Activated CD4-positive, alpha-beta T cell treated with anti-CD3 and anti-CD28 coated beads for 24 hours (primary cell): ENCODE measurements at regions not wholly inside any gene's neighbourhood (a gene's known extent, or its start where the extent isn't known, plus 50 kb on each side); places are given as distances from the start of the nearest gene placed in this dataset.
"Not testable (repeated sequence)": the region's sequence is repeated elsewhere in the genome, so short reads cannot be mapped to it uniquely, and the experiment has no call there.

ENCODE experiments used
- DNase-seq, 2 donors: peaks; one replicate each; pipeline ENCODE4 v3.0.0-alpha.2; 2020; ENCODE audit warnings: low read depth in 2 of 2

DNA sequence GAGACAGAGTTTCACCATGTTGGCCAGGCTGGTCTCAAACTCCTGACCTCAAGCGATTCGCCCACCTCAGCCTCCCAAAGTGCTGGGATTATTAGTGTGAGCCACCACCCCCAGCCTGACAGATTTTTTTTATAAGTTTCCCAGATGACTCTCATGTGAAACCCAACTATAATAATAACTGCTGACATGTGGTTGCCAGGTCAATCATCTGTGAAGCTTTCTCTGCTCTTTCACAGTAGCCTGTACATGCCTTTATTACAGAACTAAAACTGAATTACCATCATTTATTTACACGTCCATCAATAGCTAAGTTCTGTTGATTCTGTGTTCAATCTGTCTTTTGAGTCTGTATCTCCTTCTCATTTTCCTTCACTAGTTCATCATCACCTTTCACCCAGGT, 218.5 kb downstream of the RPS29 start:
- DNase-seq: no peak

DNA sequence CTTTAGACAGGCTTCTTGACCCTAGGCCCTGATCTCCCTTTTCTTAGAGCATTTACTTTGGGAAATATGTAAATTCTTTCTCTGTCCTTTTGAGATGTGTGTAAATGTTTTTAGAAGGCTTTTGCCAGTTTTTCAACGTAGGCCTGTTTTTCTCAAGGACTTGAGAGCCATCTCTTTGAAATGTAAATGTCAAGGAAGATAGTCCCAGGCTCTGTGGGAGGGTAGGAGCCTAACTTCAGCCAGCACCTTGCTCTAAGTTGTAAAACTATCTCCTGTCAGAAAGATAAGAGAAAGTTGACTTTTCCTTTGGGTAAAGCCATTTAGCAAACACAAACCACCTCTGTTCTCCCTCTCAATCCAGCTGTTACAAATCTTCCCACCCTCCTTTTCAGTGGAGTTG, 219.8 kb downstream of the RPS29 start:
- DNase-seq: no peak

DNA sequence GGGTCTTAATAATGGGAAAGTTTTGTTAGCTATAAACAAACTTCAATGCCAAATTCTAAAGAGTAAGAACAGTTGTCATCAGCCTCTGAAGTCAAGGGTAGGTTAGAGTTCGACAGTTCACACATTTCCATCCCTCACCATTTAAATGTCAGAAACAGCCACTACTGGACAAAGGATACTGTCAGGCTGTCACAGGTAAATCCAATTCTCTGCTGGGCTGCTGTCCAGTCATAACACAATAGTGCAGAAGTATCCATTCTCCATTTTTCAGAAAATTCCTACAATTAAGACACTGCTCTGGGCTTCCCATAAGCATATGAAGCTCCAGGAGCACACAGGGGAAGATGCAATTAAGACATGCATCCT, 221.4 kb downstream of the RPS29 start:
- no peak for DNase-seq

DNA sequence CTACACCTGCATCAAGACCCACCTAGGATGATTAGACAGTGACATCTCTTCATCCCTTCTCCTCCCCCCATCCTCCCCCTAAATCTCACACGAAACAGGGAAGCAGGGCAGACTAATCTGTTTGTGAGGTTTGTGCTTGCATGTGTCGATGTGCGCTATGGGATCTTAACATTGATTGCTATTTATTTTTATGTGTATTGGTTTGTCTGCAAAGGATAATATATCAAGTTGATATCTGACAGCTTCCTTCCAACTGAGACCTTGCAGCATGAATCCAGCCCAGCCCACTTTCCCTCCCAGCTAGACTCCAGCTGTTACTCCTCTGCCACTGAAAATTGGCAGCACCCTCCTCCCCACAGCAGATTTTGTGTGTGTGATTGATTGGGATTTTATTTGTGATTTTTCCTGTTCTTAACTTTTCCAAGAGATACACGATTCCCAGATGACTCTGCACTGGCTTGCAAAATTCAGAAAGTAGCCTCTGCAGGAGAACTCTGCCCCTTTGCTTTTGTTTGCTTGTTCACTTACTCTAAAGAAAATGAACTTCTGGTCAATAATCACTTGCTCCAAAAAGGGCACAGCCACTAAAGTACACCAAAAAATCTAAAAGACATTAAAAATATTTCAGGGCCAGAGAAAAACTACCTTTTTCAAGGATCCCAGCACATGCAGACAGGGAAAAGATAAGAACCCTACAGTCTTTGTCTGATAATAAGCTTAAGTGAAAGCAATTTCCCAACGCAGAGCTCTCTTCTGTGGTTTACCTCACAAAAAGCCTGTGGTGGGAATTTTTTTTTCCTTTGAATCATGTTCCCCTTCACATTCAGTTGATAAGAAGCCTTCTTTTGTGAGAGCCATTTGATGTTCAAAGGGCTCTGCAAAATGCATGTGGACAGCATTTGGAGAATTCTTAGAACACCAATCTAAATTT, 222.1 kb downstream of the RPS29 start:
- no peak for DNase-seq

DNA sequence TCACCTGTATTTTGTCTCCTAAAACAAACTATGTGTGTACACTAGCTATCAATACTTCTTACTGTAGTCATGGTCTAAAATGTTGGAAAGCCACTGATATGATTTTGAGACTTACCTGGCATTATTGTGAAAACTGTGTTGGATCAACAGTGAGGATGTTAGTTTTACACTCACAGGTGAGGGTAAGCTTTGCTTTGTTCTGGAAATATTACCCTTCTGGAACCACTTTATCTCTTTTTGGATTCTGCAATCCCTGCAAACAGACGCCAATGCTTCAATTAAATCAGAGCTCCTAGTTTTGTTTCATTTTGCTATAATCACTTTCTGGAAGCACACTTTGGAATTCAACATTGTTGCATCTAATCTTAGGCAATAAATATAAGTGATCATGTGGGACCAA, 223.3 kb downstream of the RPS29 start:
- DNase-seq: no peak

DNA sequence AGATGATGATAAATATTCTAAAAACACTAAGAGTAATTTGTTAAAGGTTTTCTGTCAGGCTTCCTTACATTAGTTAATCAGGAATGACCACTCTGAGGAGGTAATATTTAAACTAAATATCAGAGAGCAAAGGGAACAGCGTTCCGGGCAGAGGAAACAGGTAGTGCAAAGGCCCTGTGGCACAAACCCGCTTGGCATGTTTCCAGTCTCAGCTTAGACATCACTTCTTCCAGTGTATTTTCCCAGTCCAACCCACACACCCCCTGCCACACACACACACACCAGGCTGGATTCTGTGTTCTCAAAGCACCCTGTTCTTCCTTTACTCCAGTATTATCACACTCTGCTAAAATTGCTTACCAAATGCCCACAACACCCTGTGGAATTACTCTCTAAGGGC, 247.1 kb downstream of the RPS29 start:
- DNase-seq: no peak

DNA sequence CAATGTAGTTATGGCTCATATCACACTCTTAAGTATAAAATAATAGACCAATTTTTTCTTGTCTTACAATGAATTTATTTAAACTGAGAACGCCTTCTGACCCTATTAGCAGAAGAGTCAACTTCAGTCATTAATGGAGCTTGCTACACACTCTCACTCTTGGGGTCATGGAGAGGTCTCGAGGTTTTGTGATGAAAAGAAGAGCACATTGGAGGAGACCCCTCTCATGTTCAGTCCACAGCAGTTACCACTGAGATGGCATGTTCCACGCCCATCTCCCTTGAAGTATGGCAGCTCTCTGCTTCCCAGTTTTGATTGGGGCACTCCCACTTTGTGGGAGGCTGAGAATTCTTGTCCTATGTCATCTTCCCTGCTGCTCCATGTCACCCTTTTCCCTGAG, 266.4 kb downstream of the RPS29 start:
- no peak for DNase-seq

DNA sequence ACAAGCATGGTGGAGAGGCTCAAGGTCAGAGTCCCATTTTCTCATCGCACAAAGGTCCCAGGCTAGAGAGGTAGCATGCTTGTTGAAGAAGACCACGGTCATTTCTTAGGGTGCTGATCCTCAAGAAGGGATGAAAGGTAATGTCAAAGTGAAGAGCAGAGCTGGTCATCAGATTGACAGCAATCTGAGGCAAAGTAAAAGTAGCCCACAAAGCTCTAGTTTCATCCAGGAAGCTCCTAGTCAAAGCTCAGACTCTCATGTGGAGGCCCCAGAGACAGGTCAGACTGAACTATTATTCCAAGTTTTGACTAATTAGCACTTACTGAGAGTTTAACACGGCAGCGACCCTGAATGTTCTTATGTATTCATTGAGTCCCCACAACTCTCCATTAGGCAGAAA, 270.6 kb downstream of the RPS29 start:
- no peak for DNase-seq

DNA sequence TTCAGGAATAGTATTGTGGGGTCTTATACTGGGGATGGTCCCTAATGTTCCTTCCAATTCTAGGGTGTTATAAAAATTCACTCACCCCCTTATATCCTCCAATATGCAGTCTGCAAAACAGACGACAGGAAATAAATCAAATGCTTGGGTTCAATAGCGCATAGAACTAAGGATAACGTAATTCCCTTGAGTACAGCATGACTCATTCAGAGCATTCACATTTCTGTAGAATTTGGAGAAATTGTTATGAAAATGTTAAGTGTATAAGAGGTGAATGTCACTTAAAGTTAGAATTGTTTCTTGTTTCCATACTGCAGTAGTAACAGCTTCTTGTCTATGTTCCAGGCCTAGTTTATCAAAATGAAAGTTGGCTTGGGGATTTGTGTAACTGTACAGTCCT, 271.4 kb downstream of the RPS29 start:
- DNase-seq: no peak

DNA sequence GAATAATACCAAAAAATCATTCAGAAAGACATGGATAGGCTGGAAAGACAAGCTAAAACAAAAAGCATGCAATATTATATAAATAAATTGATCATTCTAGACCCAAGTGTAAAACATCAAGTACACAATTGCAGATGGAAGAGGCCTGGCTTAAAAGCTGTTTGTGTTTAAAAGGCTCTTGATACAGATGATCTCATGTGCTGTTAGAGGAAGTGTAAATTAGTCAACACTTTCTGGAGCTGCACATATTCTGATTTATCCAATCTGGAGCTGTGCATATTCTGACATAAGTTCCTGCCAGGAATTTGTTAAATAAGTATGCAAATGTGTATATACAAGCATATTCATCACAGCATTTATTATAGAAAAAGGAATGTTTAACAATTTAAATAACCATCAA, 273.1 kb downstream of the RPS29 start:
- DNase-seq: no peak

DNA sequence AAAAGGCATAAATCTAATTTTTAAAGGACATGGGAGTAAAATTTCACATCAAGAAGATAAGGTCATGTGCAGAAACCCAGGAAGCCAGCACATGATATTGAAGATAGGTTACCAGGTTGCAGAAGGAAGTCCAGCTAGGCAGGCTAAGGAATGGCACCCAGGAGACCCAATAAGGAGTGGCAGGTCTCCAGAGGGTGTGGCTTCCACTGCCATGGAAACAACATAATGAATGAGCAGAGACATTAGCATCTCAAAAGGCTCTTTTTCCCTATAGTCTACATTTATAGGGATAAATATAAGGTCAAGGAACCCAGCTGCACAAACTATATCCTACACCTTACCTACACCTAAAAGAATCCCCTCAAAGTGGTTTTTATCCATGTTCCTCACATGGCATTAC, 275.9 kb downstream of the RPS29 start:
- no peak for DNase-seq

DNA sequence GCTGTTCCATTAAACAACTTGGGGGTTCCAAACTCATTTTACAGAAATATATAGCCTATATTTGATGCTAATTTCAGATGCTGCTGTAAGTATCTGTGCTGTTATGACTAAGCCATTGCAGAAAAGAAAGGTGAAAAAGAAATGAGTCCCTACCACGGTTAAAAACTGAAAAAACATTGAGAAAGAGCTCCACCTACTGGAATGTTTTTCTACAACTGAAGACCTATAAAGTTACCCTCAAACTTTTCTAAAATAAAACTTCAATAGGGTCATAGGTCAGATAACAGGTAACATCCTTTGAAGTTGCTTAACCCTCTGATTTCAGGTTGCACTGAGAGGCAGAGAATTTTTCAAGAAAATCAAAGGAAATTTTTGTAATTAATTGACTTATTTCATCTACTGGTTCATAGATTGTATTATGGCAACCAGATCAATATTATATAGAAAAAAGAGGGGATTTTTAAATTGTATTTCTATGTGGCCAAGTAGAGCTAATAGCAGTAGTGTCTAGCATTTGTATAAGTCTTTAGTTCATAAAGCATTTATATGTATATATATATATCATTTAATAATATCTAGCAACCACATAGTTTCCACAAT, 279.9 kb downstream of the RPS29 start:
- DNase-seq: no peak

DNA sequence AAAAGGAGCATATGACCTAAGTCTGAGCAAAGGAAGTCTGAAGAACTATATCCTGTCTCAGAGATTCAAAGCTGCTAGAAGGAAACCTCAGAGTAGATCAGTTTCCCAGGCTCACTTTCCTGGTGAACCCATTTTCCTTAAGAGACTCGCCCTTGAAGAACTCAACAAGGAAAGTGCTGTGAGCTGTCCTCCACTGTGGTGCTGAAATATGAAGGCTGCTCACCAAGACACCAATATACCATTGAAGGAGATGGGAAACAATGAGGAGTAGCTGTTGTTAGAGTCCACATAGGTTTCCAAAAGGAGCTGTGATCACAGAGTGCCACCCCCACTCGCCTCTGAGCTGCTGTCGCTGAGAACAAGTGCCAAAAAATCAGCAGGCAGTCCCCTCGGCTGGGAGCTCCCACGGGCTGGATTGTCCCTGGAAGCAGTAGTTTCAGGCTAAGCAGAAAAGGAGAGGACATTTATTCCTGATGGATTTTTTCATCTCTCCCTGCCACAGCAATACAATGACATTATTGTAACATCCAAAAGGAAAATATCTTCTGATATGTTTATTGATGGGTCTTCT, 282.1 kb downstream of the RPS29 start:
- DNase-seq: no peak

DNA sequence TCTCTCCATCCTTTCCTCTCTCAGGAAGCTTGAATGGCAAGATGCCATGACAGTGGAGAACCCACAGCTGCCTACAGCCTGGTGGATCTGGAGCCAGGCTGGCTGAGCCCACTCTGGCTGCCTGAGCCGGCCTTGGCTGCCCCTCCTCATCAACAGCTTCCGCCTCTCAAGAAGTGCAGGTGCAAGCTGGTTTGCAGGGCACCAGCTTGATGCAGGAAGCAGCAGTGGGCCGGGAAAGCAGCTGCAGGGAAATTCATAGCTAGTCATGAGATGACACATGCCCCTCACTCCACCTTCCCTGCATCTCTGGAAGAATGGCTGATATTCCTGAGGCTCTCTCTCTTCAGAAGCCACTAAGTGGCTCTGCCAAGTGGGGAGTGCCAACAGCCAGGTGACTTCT, 289.1 kb downstream of the RPS29 start:
- no peak for DNase-seq

DNA sequence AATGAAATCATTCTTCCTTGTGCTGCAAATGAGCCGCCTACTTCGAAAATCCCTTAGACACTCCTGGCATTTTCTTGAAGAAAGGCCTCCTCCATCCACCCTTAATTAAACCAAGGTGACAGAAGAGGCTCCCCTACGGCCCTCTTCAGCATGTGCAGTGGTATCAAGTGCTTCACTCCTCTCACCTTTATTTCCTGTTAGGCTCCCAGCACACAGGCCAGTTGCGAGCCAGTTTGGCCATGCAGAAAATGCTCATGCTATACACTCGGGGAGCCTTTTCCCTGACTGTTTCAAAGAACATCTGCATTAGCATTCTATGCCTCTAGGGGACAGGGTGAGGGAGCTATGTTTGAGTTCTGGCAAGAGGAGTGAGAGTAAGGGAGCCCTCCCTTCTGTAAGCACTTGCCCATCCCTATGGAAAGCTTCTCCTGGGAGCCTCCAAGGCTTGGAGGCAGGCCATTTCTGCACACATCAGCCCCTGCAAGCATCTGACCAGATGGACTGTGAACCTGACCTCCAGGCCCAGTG, 291.5 kb downstream of the RPS29 start:
- no peak for DNase-seq

DNA sequence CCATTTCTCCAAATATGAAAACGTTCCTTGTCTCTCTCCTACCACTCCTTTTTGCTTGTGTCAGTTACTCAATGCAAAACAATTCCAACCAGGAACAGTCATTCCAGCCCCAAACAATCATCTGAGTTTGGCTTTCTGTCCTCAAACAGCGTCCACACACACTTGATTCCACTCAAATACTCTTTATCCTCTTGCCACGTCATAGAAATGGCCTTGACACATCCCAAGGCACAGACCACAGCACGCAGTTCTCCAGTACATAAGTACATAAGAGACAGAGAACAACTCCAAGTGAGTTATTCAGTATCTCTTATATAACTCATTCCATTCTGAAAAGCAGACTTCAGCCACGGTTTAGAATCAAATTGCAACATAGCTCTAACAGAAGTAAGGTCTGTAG, 299.2 kb downstream of the RPS29 start:
- no peak for DNase-seq

DNA sequence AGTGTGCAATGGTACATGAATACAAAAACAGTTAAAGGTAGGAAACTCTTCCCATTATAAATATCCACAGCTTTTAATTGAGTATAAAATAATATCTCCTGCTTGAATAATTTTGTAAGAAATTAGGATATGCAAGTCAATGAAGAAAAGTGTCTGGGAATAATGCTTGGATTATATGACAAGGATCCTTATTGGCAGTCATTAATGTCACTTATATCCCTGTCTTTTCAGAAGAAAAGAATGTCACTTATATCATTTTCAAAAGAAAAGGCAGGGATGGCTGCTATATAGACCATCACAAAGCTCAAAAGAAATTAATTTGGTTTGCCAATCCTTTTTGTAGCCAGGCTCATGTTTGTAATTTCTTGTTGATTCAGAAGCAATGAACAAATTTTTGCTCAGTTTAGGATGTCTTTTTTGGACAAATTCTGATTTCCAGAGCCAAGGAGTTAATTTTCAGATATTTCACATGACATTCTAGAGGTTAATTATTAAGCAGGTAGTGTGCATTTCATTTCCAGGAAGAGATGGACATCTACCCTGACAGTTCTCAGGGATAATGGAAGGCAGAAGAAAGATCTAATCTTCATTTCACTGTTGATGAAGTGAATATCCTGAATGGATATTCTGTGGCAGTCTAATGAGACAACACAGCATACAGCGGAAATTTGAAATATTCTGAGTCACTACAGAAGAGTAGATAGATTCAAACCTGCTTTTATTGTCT, 299.8 kb downstream of the RPS29 start:
- DNase-seq: no peak

DNA sequence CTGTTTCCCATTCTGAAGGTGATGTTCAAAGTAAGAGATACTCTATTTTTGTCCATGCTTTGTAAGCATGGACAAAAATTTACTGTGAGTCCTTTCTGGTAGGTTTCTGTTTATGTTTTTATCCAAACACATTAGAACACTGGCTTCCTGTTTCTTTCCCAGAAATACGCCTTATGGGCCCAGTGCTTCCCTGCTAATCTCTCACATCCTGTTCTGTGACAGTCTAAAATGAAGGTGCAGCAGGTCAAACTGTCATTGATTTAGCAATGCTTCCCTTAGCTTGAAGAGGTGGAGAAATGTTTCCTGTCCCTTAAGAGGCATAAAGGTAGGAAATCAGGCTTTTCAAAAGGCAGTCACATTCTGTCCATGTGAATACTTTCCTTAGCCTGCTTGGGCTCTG, 305.6 kb downstream of the RPS29 start:
- DNase-seq: no peak

DNA sequence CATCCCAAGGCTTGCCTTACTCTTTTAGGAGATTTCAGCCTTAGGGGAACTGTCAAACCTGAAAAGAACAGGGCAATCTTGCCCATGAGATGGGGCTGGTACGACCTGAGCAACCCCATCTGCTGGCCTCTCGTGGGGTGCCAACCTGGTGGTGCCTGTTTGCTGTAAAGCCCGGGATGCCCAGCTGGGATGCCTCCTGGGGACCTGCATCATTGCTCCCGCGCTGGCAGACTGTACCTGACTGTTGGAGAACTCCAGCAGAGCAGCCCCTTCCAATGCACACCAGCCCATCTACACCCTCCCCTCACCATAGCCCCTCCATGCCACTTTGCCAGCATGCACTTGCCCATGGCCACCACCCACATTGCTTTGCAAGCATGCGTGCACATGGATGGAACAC, 335.7 kb downstream of the RPS29 start:
- no peak for DNase-seq

DNA sequence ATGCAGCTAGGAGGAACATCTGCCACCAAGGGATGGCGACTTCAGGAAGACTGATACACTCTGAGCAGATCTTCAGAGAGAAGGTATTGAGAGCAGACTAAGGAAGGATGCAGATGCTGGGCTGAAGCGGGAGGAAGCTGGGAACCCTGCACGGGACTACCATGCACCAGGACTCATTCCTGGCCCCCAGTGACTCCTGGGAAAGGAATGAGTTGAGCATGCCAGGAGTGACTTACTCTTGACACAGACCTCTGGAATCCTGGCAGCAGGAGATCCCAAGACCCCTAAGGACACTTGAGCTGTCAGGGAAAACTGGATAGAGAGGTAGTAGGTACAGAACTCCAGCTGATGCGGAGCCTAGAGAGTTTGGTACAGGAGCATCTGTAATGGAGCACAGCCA, 336.1 kb downstream of the RPS29 start:
- no peak for DNase-seq

DNA sequence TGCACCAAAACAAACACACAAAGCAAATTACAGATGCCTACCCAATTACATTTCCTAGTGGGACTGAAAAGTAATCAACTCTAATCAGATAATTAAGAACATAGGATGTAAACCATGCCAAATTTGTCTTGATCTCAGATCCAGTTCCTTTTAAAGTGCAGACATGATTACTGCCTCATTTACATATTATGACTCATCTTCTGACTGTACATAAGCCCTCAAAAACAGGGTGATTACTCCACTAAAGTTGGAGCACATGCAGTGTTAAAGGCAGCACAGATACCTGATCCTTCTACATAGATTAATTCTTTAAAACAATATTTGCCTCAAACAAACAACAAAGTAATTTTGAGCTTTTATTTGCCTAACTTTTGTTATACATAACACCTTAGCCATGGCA, 337.2 kb downstream of the RPS29 start:
- no peak for DNase-seq

DNA sequence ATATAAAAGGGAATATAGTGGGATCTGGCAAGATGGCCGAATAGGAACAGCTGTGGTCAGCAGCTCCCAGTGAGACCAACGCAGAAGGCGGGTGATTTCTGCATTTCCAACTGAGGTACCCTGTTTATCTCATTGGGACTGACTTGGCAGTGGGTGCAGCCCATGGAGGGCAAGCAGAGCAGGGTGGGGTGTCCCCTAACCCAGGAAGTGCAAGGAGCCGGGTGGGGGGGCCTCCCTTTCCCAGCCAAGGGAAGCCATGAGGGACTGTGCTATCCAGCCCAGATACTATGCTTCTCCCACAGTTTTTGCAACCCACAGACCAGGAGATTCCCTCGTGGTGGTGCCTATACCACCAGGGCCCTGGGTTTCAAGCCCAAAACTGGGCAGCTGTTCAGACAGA, 342.4 kb downstream of the RPS29 start:
- DNase-seq: not testable (repeated sequence)
